GM10248 (cell line): ENCODE measurements at regions not wholly inside any gene's neighbourhood (a gene's known extent, or its start where the extent isn't known, plus 50 kb on each side); places are given as distances from the start of the nearest gene placed in this dataset.

Source experiments
- CTCF ChIA-PET: fragments of 300-600 bp; sonication (Branson Sonifier 250); formaldehyde crosslinking; extraction: SDS; loops from one replicate; lab custom pipeline; 2021; ENCODE audit warnings: antibody characterized with exemption; lab: Yijun Ruan, JAX
- POLR2A ChIA-PET: fragments of 350-650 bp; sonication (Branson Sonifier 250); formaldehyde crosslinking; extraction: SDS; loops from one replicate; lab custom pipeline; 2020; ENCODE audit warnings: antibody characterized with exemption; lab: Yijun Ruan, JAX
- DNase-seq: peaks from one replicate; pipeline ENCODE4 v3.0.0; 2012; ENCODE audit errors: extremely low spot score
- TF ChIP-seq, protein P1 (sequence below): IDR thresholded peaks from 2 replicates; pipeline ENCODE4 v1.5.1; 2012; ENCODE audit warnings: mild to moderate bottlenecking, low read depth; ENCODE audit errors: extremely low read depth, missing control alignments, control extremely low read depth

DNA sequence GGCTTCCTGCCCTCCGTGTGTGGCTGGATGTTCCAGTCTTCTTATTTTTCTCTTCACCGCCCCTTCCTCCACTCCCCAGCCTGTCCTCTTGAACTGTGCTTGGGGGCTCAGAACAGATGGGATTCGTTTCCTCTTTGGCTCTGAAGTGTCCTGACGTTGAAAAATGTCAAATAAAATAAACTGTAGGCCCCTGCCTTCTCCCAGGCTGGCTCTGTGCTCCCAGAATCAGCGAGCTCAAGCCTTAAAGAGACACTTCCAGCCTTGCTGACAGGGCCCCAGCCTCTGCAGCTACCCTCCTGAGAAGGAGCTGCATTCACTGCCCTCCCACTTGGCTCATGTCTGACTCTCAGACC is 104.2 kb upstream of the IPO9 start:
- DNase-seq = no peak
- ChIA-PET POLR2A (no interaction called here), CTCF (interaction anchor here (8.3 kb wide), 1 partner anchor 15 kb away, joined by 101 read pairs; no protein-coding TSS in a partner anchor)
- TF ChIP-seq, protein P1, sequence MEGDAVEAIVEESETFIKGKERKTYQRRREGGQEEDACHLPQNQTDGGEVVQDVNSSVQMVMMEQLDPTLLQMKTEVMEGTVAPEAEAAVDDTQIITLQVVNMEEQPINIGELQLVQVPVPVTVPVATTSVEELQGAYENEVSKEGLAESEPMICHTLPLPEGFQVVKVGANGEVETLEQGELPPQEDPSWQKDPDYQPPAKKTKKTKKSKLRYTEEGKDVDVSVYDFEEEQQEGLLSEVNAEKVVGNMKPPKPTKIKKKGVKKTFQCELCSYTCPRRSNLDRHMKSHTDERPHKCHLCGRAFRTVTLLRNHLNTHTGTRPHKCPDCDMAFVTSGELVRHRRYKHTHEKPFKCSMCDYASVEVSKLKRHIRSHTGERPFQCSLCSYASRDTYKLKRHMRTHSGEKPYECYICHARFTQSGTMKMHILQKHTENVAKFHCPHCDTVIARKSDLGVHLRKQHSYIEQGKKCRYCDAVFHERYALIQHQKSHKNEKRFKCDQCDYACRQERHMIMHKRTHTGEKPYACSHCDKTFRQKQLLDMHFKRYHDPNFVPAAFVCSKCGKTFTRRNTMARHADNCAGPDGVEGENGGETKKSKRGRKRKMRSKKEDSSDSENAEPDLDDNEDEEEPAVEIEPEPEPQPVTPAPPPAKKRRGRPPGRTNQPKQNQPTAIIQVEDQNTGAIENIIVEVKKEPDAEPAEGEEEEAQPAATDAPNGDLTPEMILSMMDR = no peak

DNA sequence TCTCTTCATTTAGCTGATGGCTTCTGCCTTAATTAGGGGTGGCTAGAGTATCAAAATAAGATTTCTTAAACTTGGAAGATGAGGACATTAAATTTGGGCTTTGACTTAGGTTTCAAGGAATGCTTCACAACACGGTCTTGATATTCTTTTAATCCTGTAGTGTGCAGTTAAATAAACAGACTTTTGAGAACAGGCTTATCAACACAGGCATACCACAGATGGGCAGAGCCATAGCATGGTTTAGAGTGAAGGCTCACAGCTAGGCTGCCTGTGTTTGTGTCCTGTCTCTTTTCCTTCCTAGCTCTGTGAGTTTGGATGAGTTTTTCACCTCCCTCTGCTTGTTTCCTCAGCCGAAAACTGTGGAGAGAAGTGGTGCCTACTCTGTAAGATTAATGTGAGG is 102.3 kb upstream of the IPO9 start:
- TF ChIP-seq, protein P1 = no peak
- ChIA-PET CTCF (interaction anchor here (1.1 to 1.7 kb wide), 5 partner anchors 16 to 68 kb away, joined by 3 to 4 read pairs (median 3); no protein-coding TSS in a partner anchor), POLR2A (no interaction called here)

DNA sequence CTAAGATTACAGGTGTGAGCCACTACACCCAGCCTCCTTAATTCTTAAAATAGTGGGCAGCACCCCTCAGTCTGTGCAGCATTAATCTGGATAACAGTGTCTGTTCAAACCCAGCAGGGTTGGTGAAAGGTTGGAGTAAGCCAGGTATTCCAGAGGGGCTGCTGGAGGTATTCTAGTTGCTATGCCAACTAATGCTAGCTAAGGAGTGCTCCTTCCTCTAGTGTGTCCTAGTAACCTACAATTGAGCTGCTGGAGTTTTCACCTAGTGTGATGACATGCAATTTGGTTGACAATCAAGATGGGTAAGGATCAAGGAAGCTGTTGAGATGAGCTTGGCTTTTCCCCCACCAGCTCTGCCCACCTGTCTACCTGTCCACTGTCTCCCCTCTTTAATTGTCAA is 100.2 kb upstream of the IPO9 start:
- ChIA-PET POLR2A (no interaction called here), CTCF (interaction anchor here (1.2 to 2.0 kb wide), 5 partner anchors 8 to 64 kb away, joined by 4 to 7 read pairs (median 4); no protein-coding TSS in a partner anchor)
- no peak for DNase-seq
- TF ChIP-seq, protein P1 = no peak

More for the DNA sequence above, 102.3 kb upstream of the IPO9 start:
- no peak for DNase-seq

DNA sequence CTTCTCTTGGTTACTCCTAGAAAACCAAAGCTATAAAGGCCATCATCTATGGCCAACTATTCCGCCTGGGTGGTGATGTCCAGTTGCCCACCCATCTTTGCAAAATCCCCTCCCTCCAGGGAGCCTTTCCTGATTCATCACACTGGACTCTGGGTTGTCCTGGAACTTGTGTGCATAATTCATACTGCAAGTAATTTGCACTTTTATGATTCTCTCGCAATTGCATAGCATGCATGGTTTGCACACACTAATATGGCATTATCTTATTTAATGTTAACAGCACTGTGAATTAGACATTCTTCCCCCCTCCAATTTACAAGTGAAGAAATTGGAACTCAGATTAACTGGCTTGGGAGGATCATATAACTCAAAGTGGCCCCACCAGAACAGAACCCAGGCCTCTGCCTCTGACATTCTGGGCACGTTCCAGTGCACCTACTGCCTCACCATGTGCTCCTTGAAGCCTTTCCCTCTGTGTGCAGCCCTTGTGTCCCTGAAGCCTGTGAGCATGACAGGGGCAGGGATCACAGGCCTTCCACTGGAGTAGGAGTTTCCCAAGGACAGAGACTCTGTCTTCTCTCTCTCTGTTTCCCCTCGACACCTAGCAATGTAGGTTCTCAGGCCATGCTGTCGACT is 98.9 kb upstream of the IPO9 start:
- TF ChIP-seq, protein P1 = no peak
- no peak for DNase-seq
- CTCF ChIA-PET = interaction anchor here (1.6 to 2.0 kb wide), 3 partner anchors 11 to 63 kb away, joined by 4 to 7 read pairs (median 7); no protein-coding TSS in a partner anchor
- POLR2A ChIA-PET = no interaction called here

DNA sequence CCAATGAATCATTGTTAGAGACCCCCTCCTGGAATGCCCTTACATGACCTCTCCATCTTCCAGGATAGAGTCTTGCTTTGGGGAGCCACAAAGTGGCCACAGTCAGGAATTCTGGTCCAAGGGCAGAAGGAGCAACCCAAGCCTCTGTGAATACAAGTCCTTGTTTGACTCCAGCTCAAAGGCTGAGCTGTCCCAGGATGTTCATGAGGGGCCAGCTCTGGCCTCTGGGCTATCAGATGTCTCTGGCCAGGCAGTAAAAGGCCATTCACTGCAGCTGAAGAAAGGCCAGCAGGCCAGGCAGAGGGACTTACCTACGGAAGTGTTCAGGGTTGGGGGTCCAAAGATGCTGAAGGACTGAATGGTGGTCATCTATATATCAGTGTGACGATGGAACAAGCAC is 98.3 kb upstream of the IPO9 start:
- ChIA-PET POLR2A (no interaction called here), CTCF (interaction anchor here (1.1 kb wide), 2 partner anchors 27 to 97 kb away, joined by 3 read pairs; no protein-coding TSS in a partner anchor)
- TF ChIP-seq, protein P1 = no peak
- DNase-seq = no peak

DNA sequence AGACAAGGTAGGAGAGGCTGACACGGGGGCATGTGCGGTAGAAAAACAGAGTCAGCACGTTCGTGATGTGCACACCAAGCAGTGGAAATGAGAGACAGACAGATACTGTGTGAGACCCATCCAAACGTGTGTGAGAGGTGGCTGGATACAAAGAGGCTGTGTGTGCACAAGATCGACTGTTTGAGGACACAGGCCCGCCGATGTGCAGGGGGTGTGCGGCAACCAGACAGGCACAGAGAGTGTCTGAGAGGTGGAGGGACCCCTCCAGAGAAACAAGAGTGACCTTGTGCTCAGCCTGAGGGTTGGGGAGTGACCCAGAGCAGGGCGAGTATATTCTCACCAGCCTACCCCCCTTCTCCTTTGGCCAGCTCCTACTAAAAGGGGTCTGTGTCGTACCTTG is 97.8 kb upstream of the IPO9 start:
- no peak for DNase-seq
- ChIA-PET CTCF (interaction anchor here (1.0 to 1.1 kb wide), 4 partner anchors 28 to 96 kb away, joined by 3 read pairs; no protein-coding TSS in a partner anchor), POLR2A (no interaction called here)
- TF ChIP-seq, protein P1 = no peak
